Smooth muscle cell (in vitro differentiated cells): ENCODE measurements at regions not wholly inside any gene's neighbourhood (a gene's known extent, or its start where the extent isn't known, plus 50 kb on each side); places are given as distances from the start of the nearest gene placed in this dataset.

Experiments used
- DNase-seq: peaks from one replicate; lab custom pipeline; 2025; ENCODE audit not compliant: unreplicated experiment; lab: John Stamatoyannopoulos, UW
- H2AFZ ChIP-seq: fragments of 200-600 bp; sonication (generic); 2 replicates; pipeline ENCODE4 v1.6.0; 2016; ENCODE audit warnings: antibody characterized with exemption, low read depth, mild to moderate bottlenecking
- H3F3A ChIP-seq: fragments of 200-600 bp; sonication (generic); 2 replicates; pipeline ENCODE4 v1.6.0; 2017; ENCODE audit warnings: antibody characterized with exemption, low read depth
- H3K27ac ChIP-seq: fragments of 200-600 bp; sonication (generic); 2 replicates; pipeline ENCODE4 v1.5.1; 2016; ENCODE audit warnings: low read depth, mild to moderate bottlenecking
- H3K27me3 ChIP-seq: fragments of 200-600 bp; sonication (generic); 2 replicates; pipeline ENCODE4 v1.6.1; 2016; ENCODE audit warnings: low read depth, mild to moderate bottlenecking
- H3K36me3 ChIP-seq: fragments of 200-600 bp; sonication (generic); 2 replicates; pipeline ENCODE4 v1.5.1; 2016; ENCODE audit warnings: low read depth
- H3K4me1 ChIP-seq: fragments of 200-600 bp; sonication (generic); 2 replicates; pipeline ENCODE4 v1.5.1; 2016; ENCODE audit warnings: low read depth
- H3K4me2 ChIP-seq: fragments of 200-600 bp; sonication (generic); 2 replicates; pipeline ENCODE4 v1.6.0; 2016; ENCODE audit warnings: mild to moderate bottlenecking
- H3K4me3 ChIP-seq: fragments of 200-600 bp; sonication (generic); 2 replicates; pipeline ENCODE4 v1.5.1; 2016; ENCODE audit warnings: mild to moderate bottlenecking
- H3K79me2 ChIP-seq: fragments of 200-600 bp; sonication (generic); 2 replicates; pipeline ENCODE4 v1.6.0; 2016; ENCODE audit warnings: low read depth, mild to moderate bottlenecking
- H3K9ac ChIP-seq: fragments of 200-600 bp; sonication (generic); 2 replicates; pipeline ENCODE4 v1.6.0; 2016; ENCODE audit warnings: low read depth
- H3K9me3 ChIP-seq: fragments of 200-600 bp; sonication (generic); replicated peaks from 2 replicates; pipeline ENCODE4 v1.5.1; 2016; ENCODE audit warnings: low read depth
- H4K20me1 ChIP-seq: fragments of 200-600 bp; sonication (generic); 2 replicates; pipeline ENCODE4 v1.6.0; 2016; ENCODE audit warnings: low read depth
- WGBS: methylation state at CpG from one replicate; pipeline ENCODE4 v1.1.7; 2016; ENCODE audit warnings: low lambda C conversion rate; 5-methylcytosine and 5-hydroxymethylcytosine counted together
- TF ChIP-seq, protein P1 (sequence below): fragments of 200-600 bp; sonication (generic); IDR thresholded peaks from 2 replicates; pipeline ENCODE4 v1.5.1; 2017; ENCODE audit warnings: borderline replicate concordance, mild to moderate bottlenecking, antibody characterized with exemption; ENCODE audit not compliant: insufficient read depth, poor library complexity, severe bottlenecking

- H3K4me2 ChIP-seq = no peak overlapping the region
- peaks cover 24% of the 10 kb centered on the region for H3K9me3 ChIP-seq
- no peak overlapping the region for H3K4me3 ChIP-seq
- H3K4me1 ChIP-seq = no peaks in the 10 kb centered on the region
- H3K27ac ChIP-seq = no peak overlapping the region
- DNase-seq = no peak
- WGBS = 64% methylated on average over 9 of the region's 9 CpGs
- no peaks in the 10 kb centered on the region for H3K36me3 ChIP-seq
- H2AFZ ChIP-seq = no peak overlapping the region
- no peak overlapping the region for H3K9ac ChIP-seq
- H4K20me1 ChIP-seq = no peaks in the 10 kb centered on the region
- H3F3A ChIP-seq = no peaks in the 10 kb centered on the region
- H3K79me2 ChIP-seq = no peaks in the 10 kb centered on the region
- TF ChIP-seq, protein P1, sequence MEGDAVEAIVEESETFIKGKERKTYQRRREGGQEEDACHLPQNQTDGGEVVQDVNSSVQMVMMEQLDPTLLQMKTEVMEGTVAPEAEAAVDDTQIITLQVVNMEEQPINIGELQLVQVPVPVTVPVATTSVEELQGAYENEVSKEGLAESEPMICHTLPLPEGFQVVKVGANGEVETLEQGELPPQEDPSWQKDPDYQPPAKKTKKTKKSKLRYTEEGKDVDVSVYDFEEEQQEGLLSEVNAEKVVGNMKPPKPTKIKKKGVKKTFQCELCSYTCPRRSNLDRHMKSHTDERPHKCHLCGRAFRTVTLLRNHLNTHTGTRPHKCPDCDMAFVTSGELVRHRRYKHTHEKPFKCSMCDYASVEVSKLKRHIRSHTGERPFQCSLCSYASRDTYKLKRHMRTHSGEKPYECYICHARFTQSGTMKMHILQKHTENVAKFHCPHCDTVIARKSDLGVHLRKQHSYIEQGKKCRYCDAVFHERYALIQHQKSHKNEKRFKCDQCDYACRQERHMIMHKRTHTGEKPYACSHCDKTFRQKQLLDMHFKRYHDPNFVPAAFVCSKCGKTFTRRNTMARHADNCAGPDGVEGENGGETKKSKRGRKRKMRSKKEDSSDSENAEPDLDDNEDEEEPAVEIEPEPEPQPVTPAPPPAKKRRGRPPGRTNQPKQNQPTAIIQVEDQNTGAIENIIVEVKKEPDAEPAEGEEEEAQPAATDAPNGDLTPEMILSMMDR = no peak
- no peaks in the 10 kb centered on the region for H3K27me3 ChIP-seq
Observed at GRCh38 chr7:63043657-63044543, 954.7 kb upstream of the ZNF722 start.

- no peak overlapping the region for H3K4me2 ChIP-seq
- no peaks in the 10 kb centered on the region for H3K27me3 ChIP-seq
- H3K79me2 ChIP-seq = no peaks in the 10 kb centered on the region
- no peak overlapping the region for H3K27ac ChIP-seq
- H3K36me3 ChIP-seq = no peaks in the 10 kb centered on the region
- no peaks in the 10 kb centered on the region for H4K20me1 ChIP-seq
- TF ChIP-seq, protein P1 = no peak
- no peak overlapping the region for H2AFZ ChIP-seq
- H3K9me3 ChIP-seq = peaks cover 25% of the 10 kb centered on the region
- DNase-seq = no peak
- 66% methylated on average over 3 of the region's 3 CpGs for WGBS
- no peak overlapping the region for H3K4me3 ChIP-seq
- no peak overlapping the region for H3K9ac ChIP-seq
- no peaks in the 10 kb centered on the region for H3F3A ChIP-seq
- no peaks in the 10 kb centered on the region for H3K4me1 ChIP-seq
Observed at GRCh38 chr7:63044721-63045120, 953.9 kb upstream of the ZNF722 start.

DNA sequence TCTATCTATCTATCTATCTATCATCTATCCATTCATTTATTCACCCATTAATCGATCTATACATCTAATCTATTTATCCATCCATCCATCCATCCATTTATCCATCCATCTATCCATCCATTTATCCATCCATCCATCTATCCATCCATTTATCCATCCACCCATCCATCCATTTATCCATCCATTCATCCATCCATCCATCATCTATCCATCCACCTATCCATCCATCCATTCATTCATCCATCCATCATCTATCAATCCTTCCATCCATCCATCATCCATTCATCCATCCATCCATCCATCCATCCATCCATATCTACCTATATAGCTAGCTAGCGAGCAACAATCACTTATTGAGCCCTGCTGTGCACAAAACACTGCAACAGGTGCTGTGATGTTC lies 953.1 kb upstream of the ZNF722 start:
- H3K9me3 ChIP-seq = peaks cover 20% of the 10 kb centered on the region
- no peaks in the 10 kb centered on the region for H3K36me3 ChIP-seq
- no peak for DNase-seq
- H3K79me2 ChIP-seq = no peaks in the 10 kb centered on the region
- no peak overlapping the region for H3K4me3 ChIP-seq
- WGBS = 41% methylated on average over 2 of the region's 2 CpGs
- H3K4me1 ChIP-seq = no peaks in the 10 kb centered on the region
- H3K27me3 ChIP-seq = no peaks in the 10 kb centered on the region
- H3F3A ChIP-seq = no peaks in the 10 kb centered on the region
- TF ChIP-seq, protein P1 = no peak
- H3K4me2 ChIP-seq = no peak overlapping the region
- no peak overlapping the region for H3K27ac ChIP-seq
- no peaks in the 10 kb centered on the region for H4K20me1 ChIP-seq
- no peak overlapping the region for H2AFZ ChIP-seq
- no peak overlapping the region for H3K9ac ChIP-seq

GRCh38 chr7:63046612-63047011 lies 952.0 kb upstream of the ZNF722 start:
- Histone ChIP-seq H3K4me3 (no peak overlapping the region), H3K9me3 (peaks cover 20% of the 10 kb centered on the region), H2AFZ (no peak overlapping the region), H3K9ac (no peak overlapping the region), H3K27ac (no peak overlapping the region), H3K36me3 (no peaks in the 10 kb centered on the region), H3K4me1 (no peaks in the 10 kb centered on the region), H3K27me3 (no peaks in the 10 kb centered on the region), H4K20me1 (no peaks in the 10 kb centered on the region), H3K4me2 (no peak overlapping the region), H3F3A (no peaks in the 10 kb centered on the region), H3K79me2 (no peaks in the 10 kb centered on the region)
- no peak for DNase-seq
- WGBS = 60% methylated on average over 3 of the region's 3 CpGs
- TF ChIP-seq, protein P1 = no peak
